GM23338 (cell line): ENCODE measurements at regions not wholly inside any gene's neighbourhood (a gene's known extent, or its start where the extent isn't known, plus 50 kb on each side); places are given as distances from the start of the nearest gene placed in this dataset.

Source experiments
- ATAC-seq: fragments of 200-7000 bp; cut with Tn5 transposase; 3 replicates; pipeline ENCODE4 v1.9.1; 2020
- DNase-seq: peaks from one replicate; pipeline ENCODE4 v3.0.0-alpha.2; 2015; ENCODE audit warnings: low spot score
- H2AFZ ChIP-seq: fragments of 200-600 bp; sonication (generic); 2 replicates; pipeline ENCODE4 v1.8.0; 2016; ENCODE audit warnings: antibody characterized with exemption, mild to moderate bottlenecking, moderate library complexity
- H3F3A ChIP-seq: fragments of 200-600 bp; sonication (generic); replicated peaks from 2 replicates; pipeline ENCODE4 v1.8.0; 2017; ENCODE audit warnings: antibody characterized with exemption, mixed run types, low read depth
- H3K27ac ChIP-seq: fragments of 200-600 bp; sonication (generic); 2 replicates; pipeline ENCODE4 v1.6.1; 2016; ENCODE audit warnings: low read depth
- H3K27me3 ChIP-seq: fragments of 200-600 bp; sonication (generic); 2 replicates; pipeline ENCODE4 v1.8.0; 2016; ENCODE audit warnings: mild to moderate bottlenecking, mixed run types, moderate library complexity; ENCODE audit not compliant: insufficient read depth
- H3K36me3 ChIP-seq: fragments of 200-600 bp; sonication (generic); 2 replicates; pipeline ENCODE4 v1.8.0; 2016; ENCODE audit warnings: mild to moderate bottlenecking; ENCODE audit not compliant: insufficient read depth
- H3K4me1 ChIP-seq: fragments of 200-600 bp; sonication (generic); 2 replicates; pipeline ENCODE4 v1.8.0; 2016; ENCODE audit warnings: mild to moderate bottlenecking, moderate library complexity; ENCODE audit not compliant: insufficient read depth
- H3K4me2 ChIP-seq: fragments of 200-600 bp; sonication (generic); 2 replicates; pipeline ENCODE4 v1.7.1; 2017; ENCODE audit warnings: mixed run types
- H3K4me3 ChIP-seq: fragments of 200-600 bp; sonication (generic); 2 replicates; pipeline ENCODE4 v1.6.1; 2016; ENCODE audit warnings: mixed run types
- H3K79me2 ChIP-seq: fragments of 200-600 bp; sonication (generic); replicated peaks from 2 replicates; pipeline ENCODE4 v1.8.0; 2017; ENCODE audit warnings: mild to moderate bottlenecking; ENCODE audit not compliant: insufficient read depth
- H3K9me2 ChIP-seq: fragments of 200-600 bp; sonication (generic); 2 replicates; pipeline ENCODE4 v1.8.0; 2017; ENCODE audit not compliant: insufficient read depth
- H4K20me1 ChIP-seq: fragments of 200-600 bp; sonication (generic); replicated peaks from 2 replicates; pipeline ENCODE4 v1.8.0; 2017; ENCODE audit warnings: mild to moderate bottlenecking; ENCODE audit not compliant: insufficient read depth
- H3K27ac Mint-ChIP-seq: 2 replicates; pipeline ENCODE4 v1.8.0; 2020; ENCODE audit warnings: inconsistent platforms, mild to moderate bottlenecking, moderate library complexity, mixed read lengths
- H3K27me3 Mint-ChIP-seq: 3 replicates; pipeline ENCODE4 v1.8.0; 2022; ENCODE audit warnings: low read depth, mild to moderate bottlenecking, moderate library complexity, mixed read lengths, inconsistent platforms; ENCODE audit not compliant: insufficient read depth, poor library complexity
- H3K36me3 Mint-ChIP-seq: 3 replicates; pipeline ENCODE4 v1.8.0; 2021; ENCODE audit warnings: low read depth, mild to moderate bottlenecking, inconsistent platforms, moderate library complexity, mixed read lengths
- H3K4me1 Mint-ChIP-seq: 3 replicates; pipeline ENCODE4 v1.8.0; 2020; ENCODE audit warnings: mild to moderate bottlenecking, inconsistent platforms, mixed read lengths
- H3K4me3 Mint-ChIP-seq: 3 replicates; pipeline ENCODE4 v1.8.0; 2021; ENCODE audit warnings: moderate library complexity, mild to moderate bottlenecking, inconsistent platforms, mixed read lengths
- H3K9me3 Mint-ChIP-seq: 3 replicates; pipeline ENCODE4 v1.8.0; 2020; ENCODE audit warnings: moderate library complexity, mild to moderate bottlenecking, inconsistent platforms, mixed read lengths
- CREB1 ChIP-seq: fragments of 250-450 bp; sonication (Bioruptor Pico); IDR thresholded peaks from 2 replicates; pipeline ENCODE4 v1.5.0; 2020; ENCODE audit warnings: low read depth, mild to moderate bottlenecking, moderate library complexity
- EZH2 ChIP-seq: fragments of 200-600 bp; sonication (generic); IDR thresholded peaks from one replicate; pipeline ENCODE4 v1.8.0; 2017; ENCODE audit warnings: antibody characterized with exemption, mild to moderate bottlenecking, low read depth; ENCODE audit not compliant: unreplicated experiment
- EZH2phosphoT487 ChIP-seq: fragments of 200-600 bp; sonication (generic); IDR thresholded peaks from one replicate; pipeline ENCODE4 v1.8.1; 2018; ENCODE audit warnings: antibody characterized with exemption; ENCODE audit not compliant: unreplicated experiment
- JUNB ChIP-seq: IDR thresholded peaks from one replicate; pipeline ENCODE4 v1.6.1; 2016; ENCODE audit warnings: antibody characterized with exemption; ENCODE audit not compliant: unreplicated experiment
- NANOG ChIP-seq: IDR thresholded peaks from 2 replicates; pipeline ENCODE4 v1.6.1; 2016; ENCODE audit warnings: antibody characterized with exemption, borderline replicate concordance
- POLR2AphosphoS5 ChIP-seq: IDR thresholded peaks from 2 replicates; pipeline ENCODE4 v1.6.1; 2016; ENCODE audit warnings: antibody characterized with exemption, low read depth
- STAT1 ChIP-seq: IDR thresholded peaks from one replicate; pipeline ENCODE4 v1.6.1; 2016; ENCODE audit warnings: antibody characterized with exemption; ENCODE audit not compliant: unreplicated experiment
- ZNF114 ChIP-seq: fragments of 250-450 bp; sonication (Bioruptor Pico); IDR thresholded peaks from 2 replicates; pipeline ENCODE4 v1.5.0; 2020; ENCODE audit warnings: mild to moderate bottlenecking, moderate library complexity
- ZNF331 ChIP-seq: fragments of 250-450 bp; sonication (Bioruptor Pico); IDR thresholded peaks from 2 replicates; pipeline ENCODE4 v1.5.0; 2020; ENCODE audit warnings: low read depth, mild to moderate bottlenecking, moderate library complexity
- ZNF462 ChIP-seq: fragments of 250-450 bp; sonication (Bioruptor Pico); IDR thresholded peaks from 2 replicates; pipeline ENCODE4 v1.5.0; 2020; ENCODE audit warnings: mild to moderate bottlenecking, moderate library complexity
- TF ChIP-seq, protein P1 (sequence below): IDR thresholded peaks from 2 replicates; pipeline ENCODE4 v1.6.1; 2016; ENCODE audit warnings: antibody characterized with exemption
- TF ChIP-seq, protein P2 (sequence below): IDR thresholded peaks from one replicate; pipeline ENCODE4 v1.6.1; 2018; ENCODE audit warnings: antibody characterized with exemption; ENCODE audit not compliant: unreplicated experiment
- TF ChIP-seq, protein P3 (sequence below), 2 experiments: fragments of 200-600 bp in 1 of 2; sonication (generic) in 1 of 2; conservative IDR thresholded peaks; 2 replicates each; pipeline versions ENCODE4 v1.5.1 to v1.6.1; 2016 to 2017; ENCODE audit warnings: antibody characterized with exemption in 2 of 2, low read depth in 2 of 2, mild to moderate bottlenecking in 2 of 2, moderate library complexity in 1 of 2

DNA sequence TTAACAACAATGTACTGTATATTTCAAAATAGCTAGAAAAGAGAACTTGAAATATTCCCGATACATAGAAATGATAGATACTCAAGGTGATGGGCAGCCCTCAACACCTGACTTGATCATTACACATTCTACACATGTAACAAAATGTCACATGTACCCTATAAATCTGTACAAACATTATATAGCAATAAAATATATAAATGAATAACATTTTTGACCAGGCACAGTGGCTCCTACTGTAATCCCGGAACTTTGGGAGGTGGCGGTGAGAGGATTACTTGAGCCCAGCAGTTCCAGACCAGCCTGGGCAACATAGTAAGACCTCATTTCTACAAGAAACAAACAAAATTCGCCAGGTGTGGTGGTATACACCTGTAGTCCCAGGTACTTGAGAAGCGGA lies 659.5 kb upstream of the NRP1 start:
- H3K4me1 Mint-ChIP-seq = no peaks in the 10 kb centered on the region
- H3K36me3 Mint-ChIP-seq = no peaks in the 10 kb centered on the region
- no peak overlapping the region for H3K4me3 Mint-ChIP-seq
- Histone ChIP-seq H3K4me2 (no peak overlapping the region), H3K4me1 (no peaks in the 10 kb centered on the region), H3K4me3 (no peak overlapping the region), H3K9me2 (peaks cover 6% of the 10 kb centered on the region), H3K27me3 (no peaks in the 10 kb centered on the region), H3K36me3 (no peaks in the 10 kb centered on the region), H2AFZ (no peak overlapping the region; the same call in 1 of the 2 replicates), H3K79me2 (no peaks in the 10 kb centered on the region), H3K27ac (no peak overlapping the region), H4K20me1 (no peaks in the 10 kb centered on the region), H3F3A (no peaks in the 10 kb centered on the region)
- TF ChIP-seq, protein P1, sequence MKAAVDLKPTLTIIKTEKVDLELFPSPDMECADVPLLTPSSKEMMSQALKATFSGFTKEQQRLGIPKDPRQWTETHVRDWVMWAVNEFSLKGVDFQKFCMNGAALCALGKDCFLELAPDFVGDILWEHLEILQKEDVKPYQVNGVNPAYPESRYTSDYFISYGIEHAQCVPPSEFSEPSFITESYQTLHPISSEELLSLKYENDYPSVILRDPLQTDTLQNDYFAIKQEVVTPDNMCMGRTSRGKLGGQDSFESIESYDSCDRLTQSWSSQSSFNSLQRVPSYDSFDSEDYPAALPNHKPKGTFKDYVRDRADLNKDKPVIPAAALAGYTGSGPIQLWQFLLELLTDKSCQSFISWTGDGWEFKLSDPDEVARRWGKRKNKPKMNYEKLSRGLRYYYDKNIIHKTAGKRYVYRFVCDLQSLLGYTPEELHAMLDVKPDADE = no peak
- TF ChIP-seq EZH2phosphoT487 = no peak
- TF ChIP-seq EZH2 = no peak
- TF ChIP-seq ZNF462 (CRISPR knock-in tag) = no peak
- no peak for TF ChIP-seq JUNB
- TF ChIP-seq NANOG = no peak
- TF ChIP-seq, protein P2, sequence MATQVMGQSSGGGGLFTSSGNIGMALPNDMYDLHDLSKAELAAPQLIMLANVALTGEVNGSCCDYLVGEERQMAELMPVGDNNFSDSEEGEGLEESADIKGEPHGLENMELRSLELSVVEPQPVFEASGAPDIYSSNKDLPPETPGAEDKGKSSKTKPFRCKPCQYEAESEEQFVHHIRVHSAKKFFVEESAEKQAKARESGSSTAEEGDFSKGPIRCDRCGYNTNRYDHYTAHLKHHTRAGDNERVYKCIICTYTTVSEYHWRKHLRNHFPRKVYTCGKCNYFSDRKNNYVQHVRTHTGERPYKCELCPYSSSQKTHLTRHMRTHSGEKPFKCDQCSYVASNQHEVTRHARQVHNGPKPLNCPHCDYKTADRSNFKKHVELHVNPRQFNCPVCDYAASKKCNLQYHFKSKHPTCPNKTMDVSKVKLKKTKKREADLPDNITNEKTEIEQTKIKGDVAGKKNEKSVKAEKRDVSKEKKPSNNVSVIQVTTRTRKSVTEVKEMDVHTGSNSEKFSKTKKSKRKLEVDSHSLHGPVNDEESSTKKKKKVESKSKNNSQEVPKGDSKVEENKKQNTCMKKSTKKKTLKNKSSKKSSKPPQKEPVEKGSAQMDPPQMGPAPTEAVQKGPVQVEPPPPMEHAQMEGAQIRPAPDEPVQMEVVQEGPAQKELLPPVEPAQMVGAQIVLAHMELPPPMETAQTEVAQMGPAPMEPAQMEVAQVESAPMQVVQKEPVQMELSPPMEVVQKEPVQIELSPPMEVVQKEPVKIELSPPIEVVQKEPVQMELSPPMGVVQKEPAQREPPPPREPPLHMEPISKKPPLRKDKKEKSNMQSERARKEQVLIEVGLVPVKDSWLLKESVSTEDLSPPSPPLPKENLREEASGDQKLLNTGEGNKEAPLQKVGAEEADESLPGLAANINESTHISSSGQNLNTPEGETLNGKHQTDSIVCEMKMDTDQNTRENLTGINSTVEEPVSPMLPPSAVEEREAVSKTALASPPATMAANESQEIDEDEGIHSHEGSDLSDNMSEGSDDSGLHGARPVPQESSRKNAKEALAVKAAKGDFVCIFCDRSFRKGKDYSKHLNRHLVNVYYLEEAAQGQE = no peak
- TF ChIP-seq, protein P3, sequence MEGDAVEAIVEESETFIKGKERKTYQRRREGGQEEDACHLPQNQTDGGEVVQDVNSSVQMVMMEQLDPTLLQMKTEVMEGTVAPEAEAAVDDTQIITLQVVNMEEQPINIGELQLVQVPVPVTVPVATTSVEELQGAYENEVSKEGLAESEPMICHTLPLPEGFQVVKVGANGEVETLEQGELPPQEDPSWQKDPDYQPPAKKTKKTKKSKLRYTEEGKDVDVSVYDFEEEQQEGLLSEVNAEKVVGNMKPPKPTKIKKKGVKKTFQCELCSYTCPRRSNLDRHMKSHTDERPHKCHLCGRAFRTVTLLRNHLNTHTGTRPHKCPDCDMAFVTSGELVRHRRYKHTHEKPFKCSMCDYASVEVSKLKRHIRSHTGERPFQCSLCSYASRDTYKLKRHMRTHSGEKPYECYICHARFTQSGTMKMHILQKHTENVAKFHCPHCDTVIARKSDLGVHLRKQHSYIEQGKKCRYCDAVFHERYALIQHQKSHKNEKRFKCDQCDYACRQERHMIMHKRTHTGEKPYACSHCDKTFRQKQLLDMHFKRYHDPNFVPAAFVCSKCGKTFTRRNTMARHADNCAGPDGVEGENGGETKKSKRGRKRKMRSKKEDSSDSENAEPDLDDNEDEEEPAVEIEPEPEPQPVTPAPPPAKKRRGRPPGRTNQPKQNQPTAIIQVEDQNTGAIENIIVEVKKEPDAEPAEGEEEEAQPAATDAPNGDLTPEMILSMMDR (conservative IDR thresholded peaks at IDR 0.05; ENCODE audit: low read depth in 2 of 2) = no peak
- no peak for TF ChIP-seq ZNF114 (CRISPR knock-in tag)
- TF ChIP-seq STAT1 = no peak
- TF ChIP-seq ZNF331 (CRISPR knock-in tag) = no peak
- TF ChIP-seq POLR2AphosphoS5 = no peak
- no peak for TF ChIP-seq CREB1 (CRISPR knock-in tag)
- peaks cover 2% of the 10 kb centered on the region for H3K27me3 Mint-ChIP-seq
- peaks cover 4% of the 10 kb centered on the region; the same call in 1 of the 3 replicates for H3K9me3 Mint-ChIP-seq
- DNase-seq (no peak), ATAC-seq (no peak)
- H3K27ac Mint-ChIP-seq = no peak overlapping the region
